ENCODE measurements at regions not wholly inside any gene's neighbourhood (a gene's known extent, or its start where the extent isn't known, plus 50 kb on each side); places are given as distances from the start of the nearest gene placed in this dataset.

GRCh38 chr1:168876830-168877229, 147.8 kb upstream of the DPT start:
- TF ChIP-seq CTCF (IDR thresholded peaks at IDR 0.05; ENCODE audit: insufficient read depth, low read depth, low read length, missing control alignments) = no peak
- DNase-seq (ENCODE audit: low read depth) = no peak
- H3K4me3 ChIP-seq (ENCODE audit: low read depth, low read length) = no peak overlapping the region

GRCh38 chr1:168879896-168880734, 151.1 kb upstream of the DPT start:
- no peak overlapping the region for H3K4me3 ChIP-seq (ENCODE audit: low read depth, low read length)
- no peak for DNase-seq (ENCODE audit: low read depth)
- TF ChIP-seq CTCF (IDR thresholded peaks at IDR 0.05; ENCODE audit: insufficient read depth, low read depth, low read length, missing control alignments) = no peak

- no peak for DNase-seq (ENCODE audit: low read depth)
- TF ChIP-seq CTCF (IDR thresholded peaks at IDR 0.05; ENCODE audit: insufficient read depth, low read depth, low read length, missing control alignments) = no peak
- no peak overlapping the region for H3K4me3 ChIP-seq (ENCODE audit: low read depth, low read length)
Measured at GRCh38 chr1:168881656-168882260, 152.8 kb upstream of the DPT start.

GRCh38 chr1:168887381-168887780, 158.4 kb upstream of the DPT start:
- TF ChIP-seq CTCF (IDR thresholded peaks at IDR 0.05; ENCODE audit: insufficient read depth, low read depth, low read length, missing control alignments) = no peak
- H3K4me3 ChIP-seq (ENCODE audit: low read depth, low read length) = no peak overlapping the region

GRCh38 chr1:168888418-168888817, 159.4 kb upstream of the DPT start:
- DNase-seq (ENCODE audit: low read depth) = no peak
- no peak for TF ChIP-seq CTCF (IDR thresholded peaks at IDR 0.05; ENCODE audit: insufficient read depth, low read depth, low read length, missing control alignments)
- no peak overlapping the region for H3K4me3 ChIP-seq (ENCODE audit: low read depth, low read length)

More at GRCh38 chr1:168887381-168887780, 158.4 kb upstream of the DPT start:
- no peak for DNase-seq (ENCODE audit: low read depth)

- DNase-seq (ENCODE audit: low read depth) = no peak
- no peak overlapping the region for H3K4me3 ChIP-seq (ENCODE audit: low read depth, low read length)
- no peak for TF ChIP-seq CTCF (IDR thresholded peaks at IDR 0.05; ENCODE audit: insufficient read depth, low read depth, low read length, missing control alignments)
Measured at GRCh38 chr1:168892931-168893330, 163.9 kb upstream of the DPT start.
